Endothelial cell of umbilical vein (primary cell): ENCODE measurements at regions not wholly inside any gene's neighbourhood (a gene's known extent, or its start where the extent isn't known, plus 50 kb on each side); places are given as distances from the start of the nearest gene placed in this dataset.

Experiments used
- CTCF ChIP-seq, 2 donors: IDR thresholded peaks; 1 replicate in 1 of 2; 2 replicates in 1 of 2; pipeline ENCODE4 v1.5.1; 2011; ENCODE audit warnings: low read length in 2 of 2, mild to moderate bottlenecking in 2 of 2, moderate library complexity in 2 of 2, control low read depth in 1 of 2, inconsistent platforms in 1 of 2, low read depth in 1 of 2; ENCODE audit not compliant: insufficient read depth in 1 of 2; ENCODE audit errors: extremely low read depth in 1 of 2
- EZH2 ChIP-seq: IDR thresholded peaks from 2 replicates; pipeline ENCODE4 v1.6.1; 2012; ENCODE audit warnings: borderline replicate concordance, low read depth, mild to moderate bottlenecking, moderate library complexity, low read length, inconsistent platforms; ENCODE audit not compliant: severe bottlenecking
- FOS ChIP-seq: IDR thresholded peaks from 2 replicates; pipeline ENCODE4 v1.6.1; 2011; ENCODE audit warnings: mild to moderate bottlenecking, low read length, moderate library complexity, borderline replicate concordance; ENCODE audit not compliant: insufficient read depth
- GATA2 ChIP-seq: IDR thresholded peaks from 2 replicates; pipeline ENCODE4 v1.7.0; 2011; ENCODE audit warnings: low read depth, mild to moderate bottlenecking, moderate library complexity, mixed read lengths, low read length; ENCODE audit not compliant: insufficient read length, insufficient read depth
- JUN ChIP-seq: IDR thresholded peaks from 2 replicates; pipeline ENCODE4 v1.6.1; 2011; ENCODE audit warnings: borderline replicate concordance, low read depth; ENCODE audit not compliant: insufficient read length, insufficient read depth
- MAX ChIP-seq: IDR thresholded peaks from 2 replicates; pipeline ENCODE4 v1.6.1; 2011; ENCODE audit not compliant: insufficient read depth, insufficient read length
- MYC ChIP-seq: IDR thresholded peaks from one replicate; pipeline ENCODE4 v1.6.1; 2011; ENCODE audit warnings: mild to moderate bottlenecking, low read depth, low read length
- POLR2A ChIP-seq: IDR thresholded peaks from 2 replicates; pipeline ENCODE4 v1.6.1; 2012; ENCODE audit warnings: low read depth, mild to moderate bottlenecking, control low read depth, low read length
- POLR2AphosphoS5 ChIP-seq: IDR thresholded peaks from 2 replicates; pipeline ENCODE4 v1.6.1; 2012; ENCODE audit warnings: low read depth, mild to moderate bottlenecking, control low read depth, low read length, moderate library complexity; ENCODE audit not compliant: insufficient read depth

GRCh38 chr9:117775591-117775990 is 71.4 kb downstream of the TLR4 start:
- TF ChIP-seq POLR2AphosphoS5 = no peak
- TF ChIP-seq CTCF (IDR thresholded peaks at IDR 0.05; ENCODE audit: extremely low read depth in 1 of 2, insufficient read depth in 1 of 2, low read depth in 1 of 2, low read length in 2 of 2) = no peak
- TF ChIP-seq MAX = no peak
- TF ChIP-seq POLR2A = no peak
- no peak for TF ChIP-seq EZH2
- no peak for TF ChIP-seq JUN
- TF ChIP-seq MYC = no peak
- no peak for TF ChIP-seq GATA2
- TF ChIP-seq FOS = no peak
